Neural progenitor cell (in vitro differentiated cells): ENCODE measurements at regions not wholly inside any gene's neighbourhood (a gene's known extent, or its start where the extent isn't known, plus 50 kb on each side); places are given as distances from the start of the nearest gene placed in this dataset.

Experiments used
- EZH2 ChIP-seq: fragments of 200-600 bp; sonication (generic); IDR thresholded peaks from 2 replicates; pipeline ENCODE4 v1.6.1; 2017; ENCODE audit warnings: antibody characterized with exemption, mild to moderate bottlenecking, moderate library complexity
- EZH2phosphoT487 ChIP-seq: fragments of 200-600 bp; sonication (generic); IDR thresholded peaks from 2 replicates; pipeline ENCODE4 v1.6.1; 2017; ENCODE audit warnings: antibody characterized with exemption
- TF ChIP-seq, protein P1 (sequence below): fragments of 200-600 bp; sonication (generic); IDR thresholded peaks from 2 replicates; pipeline ENCODE4 v1.5.1; 2017; ENCODE audit warnings: antibody characterized with exemption, mild to moderate bottlenecking

DNA sequence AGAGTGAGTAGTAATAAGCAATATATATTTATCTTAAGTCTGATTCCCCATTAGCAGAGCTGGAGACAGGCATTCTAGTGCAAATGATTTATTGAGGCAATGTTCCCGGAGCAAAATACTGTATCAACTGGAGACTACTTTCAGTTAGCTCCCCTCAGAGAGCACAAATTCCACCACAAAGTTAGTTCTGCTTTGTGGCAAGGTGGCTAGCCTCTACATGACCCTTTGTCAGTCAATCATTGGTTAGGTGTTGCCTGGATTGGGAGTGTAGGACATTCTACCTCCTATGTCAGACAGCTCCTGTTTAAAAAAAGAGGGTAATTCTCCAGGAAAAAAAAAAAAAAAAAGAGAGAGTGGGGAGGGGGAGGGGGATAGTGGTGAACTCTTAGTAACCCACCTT, 402.2 kb downstream of the NR4A2 start:
- TF ChIP-seq EZH2phosphoT487, result no peak
- TF ChIP-seq, protein P1, sequence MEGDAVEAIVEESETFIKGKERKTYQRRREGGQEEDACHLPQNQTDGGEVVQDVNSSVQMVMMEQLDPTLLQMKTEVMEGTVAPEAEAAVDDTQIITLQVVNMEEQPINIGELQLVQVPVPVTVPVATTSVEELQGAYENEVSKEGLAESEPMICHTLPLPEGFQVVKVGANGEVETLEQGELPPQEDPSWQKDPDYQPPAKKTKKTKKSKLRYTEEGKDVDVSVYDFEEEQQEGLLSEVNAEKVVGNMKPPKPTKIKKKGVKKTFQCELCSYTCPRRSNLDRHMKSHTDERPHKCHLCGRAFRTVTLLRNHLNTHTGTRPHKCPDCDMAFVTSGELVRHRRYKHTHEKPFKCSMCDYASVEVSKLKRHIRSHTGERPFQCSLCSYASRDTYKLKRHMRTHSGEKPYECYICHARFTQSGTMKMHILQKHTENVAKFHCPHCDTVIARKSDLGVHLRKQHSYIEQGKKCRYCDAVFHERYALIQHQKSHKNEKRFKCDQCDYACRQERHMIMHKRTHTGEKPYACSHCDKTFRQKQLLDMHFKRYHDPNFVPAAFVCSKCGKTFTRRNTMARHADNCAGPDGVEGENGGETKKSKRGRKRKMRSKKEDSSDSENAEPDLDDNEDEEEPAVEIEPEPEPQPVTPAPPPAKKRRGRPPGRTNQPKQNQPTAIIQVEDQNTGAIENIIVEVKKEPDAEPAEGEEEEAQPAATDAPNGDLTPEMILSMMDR, result no peak
- no peak for TF ChIP-seq EZH2
